HG03460 (cell line): ENCODE measurements at regions not wholly inside any gene's neighbourhood (a gene's known extent, or its start where the extent isn't known, plus 50 kb on each side); places are given as distances from the start of the nearest gene placed in this dataset.

Experiments used
- ATAC-seq: cut with Tn5 transposase; IDR thresholded peaks from one replicate; pipeline ENCODE4 v1.9.1; 2021; ENCODE audit not compliant: unreplicated experiment

GRCh38 chr2:150319658-150320555, 167.6 kb downstream of the RND3 start:
- no peak for ATAC-seq

DNA sequence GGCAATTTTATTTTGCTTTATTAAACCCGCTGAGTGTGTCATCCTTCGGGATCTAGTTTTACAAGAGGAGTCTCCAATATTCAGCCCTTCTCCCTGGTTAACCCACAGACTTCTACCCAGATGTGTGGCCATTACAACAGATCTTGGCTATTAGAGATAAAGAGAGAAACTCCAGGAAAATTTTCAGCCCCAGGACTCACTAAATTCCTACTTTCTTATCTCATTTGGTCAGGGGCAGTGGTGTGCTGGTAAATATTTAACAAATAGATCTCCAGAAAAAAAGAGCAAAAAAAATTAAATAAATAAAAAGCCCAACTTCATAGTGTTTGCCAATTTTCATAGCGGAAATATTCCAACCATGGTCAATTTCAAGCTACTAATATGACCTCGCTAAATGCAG, 168.4 kb downstream of the RND3 start:
- no peak for ATAC-seq

DNA sequence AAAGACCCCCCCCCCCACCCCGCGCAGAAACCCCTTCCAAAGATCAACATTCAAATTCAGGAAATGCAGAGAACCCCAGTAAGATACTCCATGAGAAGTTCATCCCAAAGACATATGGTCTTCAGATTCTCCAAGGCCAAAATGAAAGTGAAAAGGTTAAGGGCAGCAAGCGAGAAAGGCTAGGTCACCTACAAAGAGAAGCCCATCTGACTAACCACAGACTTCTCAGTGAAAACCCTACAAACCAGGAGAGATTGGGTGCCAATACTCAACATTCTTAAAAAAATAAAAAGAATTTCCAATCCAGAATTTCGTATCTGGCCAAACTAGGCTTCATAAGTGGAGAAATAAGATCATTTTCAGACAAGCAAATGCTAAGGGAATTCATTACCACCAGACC, 175.2 kb downstream of the RND3 start:
- no peak for ATAC-seq

DNA sequence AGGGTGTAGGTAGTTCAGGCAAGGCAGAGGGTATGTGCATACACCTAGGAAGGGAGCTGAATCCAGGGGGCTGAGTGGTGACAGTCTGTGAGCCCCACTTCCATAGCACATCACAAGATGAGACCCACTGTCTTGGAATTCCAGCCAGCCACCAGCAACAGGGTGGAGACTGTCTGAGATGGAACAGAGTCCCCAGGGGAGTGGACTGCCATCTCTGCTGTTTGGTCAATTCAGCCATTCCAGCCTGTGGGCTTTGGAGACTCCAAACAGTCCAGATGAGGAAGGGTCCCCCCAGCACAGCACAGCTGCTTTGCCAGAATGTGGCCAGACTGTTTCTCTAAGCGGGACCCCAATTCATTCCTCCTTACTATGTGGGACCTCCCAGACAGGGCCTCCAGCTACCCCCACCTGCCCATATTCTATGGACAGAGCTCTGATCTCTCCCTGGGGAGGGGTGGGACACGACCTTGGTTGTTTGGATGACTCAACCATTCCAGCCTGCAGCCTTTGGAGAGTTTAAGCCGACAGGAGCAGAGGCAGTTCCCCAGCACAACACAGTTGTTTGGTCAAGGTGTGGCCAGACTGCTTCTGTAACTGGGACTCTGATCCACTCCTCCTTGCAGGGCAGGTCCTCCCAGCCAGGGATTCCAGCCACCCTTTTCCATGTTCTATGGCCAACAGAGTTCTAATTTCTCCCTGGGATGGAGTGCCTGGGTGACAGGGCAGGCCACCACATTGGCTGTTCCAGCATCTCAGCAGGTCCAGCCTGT, 178.0 kb downstream of the RND3 start:
- no peak for ATAC-seq

- ATAC-seq = no peak
Observed at GRCh38 chr2:150307258-150307657, 180.2 kb downstream of the RND3 start.

GRCh38 chr2:150303281-150303680, 184.2 kb downstream of the RND3 start:
- no peak for ATAC-seq

- no peak for ATAC-seq
Observed at GRCh38 chr2:150298571-150299305, 188.7 kb downstream of the RND3 start.

- ATAC-seq = no peak
Observed at GRCh38 chr2:150296770-150297546, 190.5 kb downstream of the RND3 start.

DNA sequence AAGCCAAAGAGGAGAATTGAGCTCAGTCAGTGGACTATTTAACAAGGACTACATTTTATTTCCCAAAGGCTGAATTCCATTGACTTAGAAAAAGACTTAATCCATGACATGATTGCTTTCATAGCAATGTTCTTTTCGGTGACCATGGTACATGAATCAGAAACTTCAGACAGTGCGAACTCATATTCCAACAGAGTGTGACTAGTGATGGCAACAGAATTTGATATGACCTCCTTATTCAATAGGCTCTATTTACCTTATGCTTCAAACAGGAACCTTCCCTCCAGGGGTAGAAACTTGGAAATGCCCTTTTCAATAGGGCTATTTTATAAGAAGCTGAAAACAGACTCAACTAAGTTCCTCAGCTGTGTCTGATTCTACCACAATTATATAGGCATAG, 191.9 kb downstream of the RND3 start:
- no peak for ATAC-seq

GRCh38 chr2:150293771-150294170, 193.7 kb downstream of the RND3 start:
- no peak for ATAC-seq

DNA sequence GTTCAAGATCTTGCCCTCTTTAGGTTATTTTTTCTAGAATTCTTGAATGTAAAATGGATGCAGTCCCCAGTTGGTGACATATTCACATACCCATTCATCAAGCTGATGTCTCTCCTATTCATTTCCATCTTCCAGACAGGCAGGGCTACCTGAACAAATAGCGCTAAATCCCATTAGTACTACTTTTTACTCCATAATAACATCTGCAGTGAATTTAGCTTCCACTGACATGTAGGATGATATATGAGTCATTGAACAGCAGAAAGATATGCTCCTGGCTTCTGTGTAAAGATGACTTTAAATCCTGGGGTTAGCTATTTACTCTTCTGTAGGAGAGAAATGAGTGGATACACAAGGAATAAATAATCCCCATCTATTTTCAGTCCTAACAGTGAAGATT, 194.7 kb downstream of the RND3 start:
- no peak for ATAC-seq

DNA sequence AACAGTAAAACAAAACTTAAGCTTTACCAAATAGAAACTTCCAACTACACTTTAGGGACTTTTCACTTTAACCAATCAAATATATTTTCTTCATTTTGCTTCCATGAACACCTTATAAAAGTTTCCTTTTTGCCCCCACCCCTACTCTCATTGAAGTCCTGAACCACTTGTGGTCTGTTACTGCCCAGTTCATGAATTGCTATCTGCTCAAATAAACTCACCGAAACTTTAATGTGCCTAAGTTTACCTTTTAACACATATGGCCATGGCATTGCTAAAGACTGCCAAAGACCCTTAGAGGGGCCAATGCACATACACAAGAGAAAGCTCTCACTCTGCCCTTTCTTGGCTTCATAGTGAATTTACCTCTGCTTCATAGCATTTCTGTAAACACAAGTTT, 195.3 kb downstream of the RND3 start:
- no peak for ATAC-seq

- ATAC-seq = no peak
Observed at GRCh38 chr2:150286730-150287362, 200.6 kb downstream of the RND3 start.

GRCh38 chr2:150284116-150284515, 203.4 kb downstream of the RND3 start:
- ATAC-seq = no peak

DNA sequence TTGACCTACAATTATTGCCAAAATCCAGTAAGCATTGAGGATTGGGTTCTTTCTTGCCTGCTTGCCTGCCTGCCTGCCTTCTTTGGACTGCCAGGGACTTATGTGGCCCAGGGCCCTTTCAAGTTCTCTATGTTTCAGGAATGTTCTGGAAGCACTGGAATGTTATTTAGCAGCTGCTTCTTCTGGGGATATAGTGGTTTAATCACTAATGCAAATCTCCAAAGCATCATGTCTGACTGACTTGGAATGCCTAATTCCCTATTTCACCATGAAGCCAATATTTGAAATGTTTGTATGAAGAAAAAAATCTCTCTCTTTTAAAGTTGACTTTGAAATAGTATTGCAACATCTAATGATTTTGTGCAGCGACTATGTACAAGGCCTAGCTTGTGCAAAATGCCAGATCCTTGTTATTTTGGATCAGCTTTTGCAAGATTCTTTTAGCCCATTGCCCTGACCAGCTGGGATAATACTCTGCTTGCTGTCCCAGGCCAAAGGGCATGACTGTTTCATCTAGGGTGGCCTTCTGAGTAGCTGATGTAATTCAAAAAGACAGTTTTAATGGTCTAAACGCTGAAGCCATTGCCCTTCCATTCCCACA, 204.6 kb downstream of the RND3 start:
- ATAC-seq = no peak

- ATAC-seq = no peak
Observed at GRCh38 chr2:150282357-150282756, 205.1 kb downstream of the RND3 start.

DNA sequence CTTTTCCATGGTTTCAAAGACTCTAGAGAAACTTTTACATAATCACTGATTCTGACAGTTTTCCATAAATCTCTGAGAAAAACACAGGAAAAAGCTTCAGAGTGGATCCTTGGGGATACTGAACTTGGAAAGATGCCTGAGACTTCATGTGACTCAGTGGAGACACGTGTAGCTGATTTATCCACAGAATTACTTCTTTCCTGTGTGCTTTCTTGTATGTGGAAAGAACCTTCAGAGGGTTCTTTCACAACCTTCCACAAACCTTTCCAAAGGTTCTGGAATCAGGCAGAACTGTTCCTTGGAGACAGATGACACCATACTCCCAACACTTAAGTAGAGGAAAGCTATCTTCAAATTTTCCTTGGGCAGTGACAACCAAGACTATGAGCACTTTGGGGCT, 207.2 kb downstream of the RND3 start:
- no peak for ATAC-seq

GRCh38 chr2:150279686-150280085, 207.8 kb downstream of the RND3 start:
- ATAC-seq = no peak

DNA sequence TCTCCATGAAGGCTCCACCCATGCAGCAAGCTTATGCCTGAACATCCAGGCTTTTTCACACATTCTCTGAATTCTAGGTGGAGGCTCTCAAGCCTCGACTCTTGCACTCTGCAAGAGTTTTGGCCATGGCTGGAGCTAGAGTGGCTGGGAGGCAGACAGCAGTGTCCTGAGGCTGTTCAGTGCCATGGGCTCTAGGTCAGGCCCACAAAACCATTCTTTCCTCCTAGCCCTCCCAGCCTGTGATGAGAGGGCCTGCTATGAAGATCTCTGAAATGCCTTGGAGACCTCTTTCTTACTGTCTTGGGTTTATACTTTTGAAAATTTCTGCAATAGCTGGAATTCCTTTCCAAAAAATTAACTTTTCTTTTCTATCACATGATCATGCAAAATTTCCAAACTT, 210.7 kb downstream of the RND3 start:
- no peak for ATAC-seq

GRCh38 chr2:150274108-150274507, 213.4 kb downstream of the RND3 start:
- no peak for ATAC-seq
